Uterus (tissue), 3 donors: ENCODE measurements at regions not wholly inside any gene's neighbourhood (a gene's known extent, or its start where the extent isn't known, plus 50 kb on each side); places are given as distances from the start of the nearest gene placed in this dataset.

Experiments
- DNase-seq, 2 donors: peaks; one replicate each; pipeline ENCODE4 v3.0.0-alpha.2; 2019 to 2020
- H3K27ac ChIP-seq, 2 donors: fragments of 200-600 bp; sonication (generic); 1 replicate in 1 of 2; 2 replicates in 1 of 2; pipeline ENCODE4 v1.5.1; 2016 to 2018
- H3K27me3 ChIP-seq, 2 donors: fragments of 200-600 bp; sonication (generic); one replicate each; pipeline ENCODE4 v1.5.1; 2018 to 2019; ENCODE audit warnings: control low read depth in 1 of 2
- H3K36me3 ChIP-seq, 2 donors: fragments of 200-600 bp; sonication (generic); one replicate each; pipeline ENCODE4 v1.5.1; 2019; ENCODE audit warnings: control low read depth in 1 of 2
- H3K4me1 ChIP-seq, 2 donors: fragments of 200-600 bp; sonication (generic); one replicate each; pipeline ENCODE4 v1.5.1; 2018 to 2019; ENCODE audit warnings: control low read depth in 1 of 2
- H3K4me3 ChIP-seq, 2 donors: fragments of 200-600 bp; sonication (generic); 1 replicate in 1 of 2; 2 replicates in 1 of 2; pipeline ENCODE4 v1.5.1; 2018 to 2019; ENCODE audit warnings: mild to moderate bottlenecking in 1 of 2
- H3K9me3 ChIP-seq, 2 donors: fragments of 200-600 bp; sonication (generic); one replicate each; pipeline ENCODE4 v1.5.1; 2019; ENCODE audit warnings: control low read depth in 1 of 2
- POLR2A ChIP-seq, 2 donors: fragments of 450-650 bp; IDR thresholded peaks; one replicate each; pipeline ENCODE4 v1.6.1; 2016; ENCODE audit warnings: antibody characterized with exemption in 2 of 2, mild to moderate bottlenecking in 1 of 2, moderate library complexity in 1 of 2
- intact Hi-C: fragments of 100-400 bp; cut with DNase I; formaldehyde crosslinking; loops from one replicate; pipeline ENCODE4 v1.15.1; 2023; ENCODE audit warnings: low total_unique reads
- TF ChIP-seq, protein P1 (sequence below), 4 experiments: fragments of 200-600 bp in 2 of 4; fragments of 450-650 bp in 2 of 4; sonication (generic) in 2 of 4; IDR thresholded peaks; one replicate each; pipeline ENCODE4 v1.5.1; 2016 to 2019; ENCODE audit warnings: antibody characterized with exemption in 4 of 4, mild to moderate bottlenecking in 2 of 4, moderate library complexity in 1 of 4
- donor health status: DM: yes; HTN: yes; CAD: no.

DNA sequence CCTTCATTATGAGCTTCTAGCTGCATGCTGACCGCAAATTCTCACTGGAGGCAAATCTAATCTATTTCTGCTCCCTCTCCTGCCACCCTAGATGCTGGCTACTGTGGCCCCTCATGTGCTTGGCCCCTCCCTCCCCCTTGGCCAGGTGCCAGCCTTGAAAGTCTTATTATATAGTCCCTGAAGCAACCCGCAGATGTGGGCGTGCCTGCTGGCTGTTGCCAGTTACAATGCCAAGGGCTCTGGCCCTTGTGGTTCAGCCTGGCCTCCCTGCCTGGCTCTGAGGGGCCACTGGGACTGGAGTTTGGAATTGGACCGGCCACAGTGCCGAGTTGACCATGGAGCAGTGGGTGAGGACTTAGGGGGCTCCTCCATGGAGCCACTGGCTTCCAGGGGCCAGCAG, 78.9 kb upstream of the ACTRT2 start:
- H3K27me3 ChIP-seq: no peaks in the 10 kb centered on the region
- TF ChIP-seq POLR2A (IDR thresholded peaks at IDR 0.05): no peak
- TF ChIP-seq, protein P1, sequence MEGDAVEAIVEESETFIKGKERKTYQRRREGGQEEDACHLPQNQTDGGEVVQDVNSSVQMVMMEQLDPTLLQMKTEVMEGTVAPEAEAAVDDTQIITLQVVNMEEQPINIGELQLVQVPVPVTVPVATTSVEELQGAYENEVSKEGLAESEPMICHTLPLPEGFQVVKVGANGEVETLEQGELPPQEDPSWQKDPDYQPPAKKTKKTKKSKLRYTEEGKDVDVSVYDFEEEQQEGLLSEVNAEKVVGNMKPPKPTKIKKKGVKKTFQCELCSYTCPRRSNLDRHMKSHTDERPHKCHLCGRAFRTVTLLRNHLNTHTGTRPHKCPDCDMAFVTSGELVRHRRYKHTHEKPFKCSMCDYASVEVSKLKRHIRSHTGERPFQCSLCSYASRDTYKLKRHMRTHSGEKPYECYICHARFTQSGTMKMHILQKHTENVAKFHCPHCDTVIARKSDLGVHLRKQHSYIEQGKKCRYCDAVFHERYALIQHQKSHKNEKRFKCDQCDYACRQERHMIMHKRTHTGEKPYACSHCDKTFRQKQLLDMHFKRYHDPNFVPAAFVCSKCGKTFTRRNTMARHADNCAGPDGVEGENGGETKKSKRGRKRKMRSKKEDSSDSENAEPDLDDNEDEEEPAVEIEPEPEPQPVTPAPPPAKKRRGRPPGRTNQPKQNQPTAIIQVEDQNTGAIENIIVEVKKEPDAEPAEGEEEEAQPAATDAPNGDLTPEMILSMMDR (IDR thresholded peaks at IDR 0.05): no peak
- H3K36me3 ChIP-seq: no peaks in the 10 kb centered on the region
- no peak overlapping the region for H3K27ac ChIP-seq
- no peaks in the 10 kb centered on the region for H3K4me1 ChIP-seq
- DNase-seq: no peak
- H3K4me3 ChIP-seq: no peak overlapping the region
- intact Hi-C loops: no loop called here
- peaks cover 0 to 5% of the 10 kb centered on the region in 2 donors for H3K9me3 ChIP-seq

DNA sequence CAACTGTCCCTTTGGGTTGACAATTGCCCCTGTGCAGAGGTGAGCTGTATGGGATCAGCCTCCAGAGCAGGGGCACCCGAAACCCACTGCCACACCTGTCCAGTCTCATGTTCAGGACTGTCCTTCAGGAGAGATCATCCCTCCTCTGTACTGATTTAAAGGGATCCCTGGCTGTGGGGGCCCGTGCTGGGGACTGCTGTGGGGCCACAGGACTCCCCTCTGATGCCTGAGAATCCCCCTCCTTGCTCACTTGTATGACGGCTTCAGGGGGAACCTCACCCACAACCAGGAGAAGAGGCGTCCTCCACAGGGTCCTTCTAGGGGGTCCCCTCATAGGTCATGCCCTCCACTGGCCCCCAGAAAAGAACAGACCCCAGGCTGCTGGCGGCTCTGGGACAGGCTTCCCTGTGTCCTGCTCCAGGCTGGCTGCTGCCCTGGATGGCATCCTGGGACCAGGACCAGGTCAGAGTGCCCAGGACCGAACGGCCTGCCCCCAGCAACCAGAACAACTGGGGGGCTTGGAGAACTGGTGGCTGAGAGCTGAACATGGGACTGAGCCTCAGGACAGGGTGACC, 77.5 kb upstream of the ACTRT2 start:
- H3K4me3 ChIP-seq: no peak overlapping the region
- no peak for TF ChIP-seq POLR2A (IDR thresholded peaks at IDR 0.05)
- TF ChIP-seq, protein P1 (IDR thresholded peaks at IDR 0.05): no peak
- H3K36me3 ChIP-seq: no peaks in the 10 kb centered on the region
- no peak for DNase-seq
- peaks cover 0 to 5% of the 10 kb centered on the region in 2 donors for H3K9me3 ChIP-seq
- H3K27me3 ChIP-seq: no peaks in the 10 kb centered on the region
- intact Hi-C loops: no loop called here
- H3K4me1 ChIP-seq: no peaks in the 10 kb centered on the region
- no peak overlapping the region for H3K27ac ChIP-seq

DNA sequence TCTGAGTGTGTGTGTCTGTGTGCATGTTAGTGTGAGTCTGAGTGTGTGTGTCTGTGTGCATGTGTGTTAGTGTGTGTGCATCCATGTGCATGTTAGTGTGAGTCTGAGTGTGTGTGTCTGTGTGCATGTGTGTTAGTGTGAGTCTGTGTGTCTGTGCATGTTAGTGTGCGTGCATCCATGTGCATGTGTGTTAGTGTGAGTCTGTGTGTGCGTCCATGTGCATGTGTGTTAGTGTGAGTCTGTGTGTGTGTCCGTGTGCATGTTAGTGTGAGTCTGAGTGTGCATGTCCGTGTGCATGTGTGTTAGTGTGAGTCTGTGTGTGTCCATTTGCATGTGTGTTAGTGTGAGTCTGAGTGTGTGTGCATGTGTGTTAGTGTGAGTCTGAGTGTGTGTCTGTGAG, 76.6 kb upstream of the ACTRT2 start:
- H3K9me3 ChIP-seq: peaks cover 0 to 5% of the 10 kb centered on the region in 2 donors
- TF ChIP-seq, protein P1 (IDR thresholded peaks at IDR 0.05): no peak
- no peak for TF ChIP-seq POLR2A (IDR thresholded peaks at IDR 0.05)
- no peaks in the 10 kb centered on the region for H3K4me1 ChIP-seq
- no peak overlapping the region for H3K4me3 ChIP-seq
- intact Hi-C loops: no loop called here
- H3K27me3 ChIP-seq: no peaks in the 10 kb centered on the region
- DNase-seq: no peak
- no peaks in the 10 kb centered on the region for H3K36me3 ChIP-seq
- H3K27ac ChIP-seq: no peak overlapping the region

DNA sequence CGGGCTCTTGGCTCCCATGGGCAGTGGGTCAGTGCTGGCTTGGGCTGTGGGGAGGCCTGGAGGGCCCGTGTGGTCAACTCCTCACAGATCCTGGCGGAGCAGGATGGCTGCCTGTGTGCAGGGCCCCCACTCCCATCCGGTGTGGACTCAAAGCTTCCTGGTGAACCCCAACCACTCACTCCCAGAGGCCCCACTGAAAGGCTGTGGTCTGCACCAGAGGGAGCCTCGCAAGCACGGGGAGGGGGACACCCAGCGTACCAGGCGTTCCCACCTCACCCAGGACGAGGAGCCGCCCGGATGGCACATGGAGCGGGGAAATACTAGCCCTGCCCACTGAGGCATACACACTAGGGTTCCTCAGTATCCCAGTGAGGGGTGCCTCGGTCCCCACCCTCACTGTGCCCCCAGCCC, 75.4 kb upstream of the ACTRT2 start:
- H3K27ac ChIP-seq: no peak overlapping the region
- no peaks in the 10 kb centered on the region for H3K4me1 ChIP-seq
- H3K4me3 ChIP-seq: no peak overlapping the region
- intact Hi-C loops: no loop called here
- no peaks in the 10 kb centered on the region for H3K27me3 ChIP-seq
- DNase-seq: no peak
- TF ChIP-seq POLR2A (IDR thresholded peaks at IDR 0.05): no peak
- TF ChIP-seq, protein P1 (IDR thresholded peaks at IDR 0.05): no peak
- no peaks in the 10 kb centered on the region for H3K36me3 ChIP-seq
- peaks cover 0 to 4% of the 10 kb centered on the region in 2 donors for H3K9me3 ChIP-seq

DNA sequence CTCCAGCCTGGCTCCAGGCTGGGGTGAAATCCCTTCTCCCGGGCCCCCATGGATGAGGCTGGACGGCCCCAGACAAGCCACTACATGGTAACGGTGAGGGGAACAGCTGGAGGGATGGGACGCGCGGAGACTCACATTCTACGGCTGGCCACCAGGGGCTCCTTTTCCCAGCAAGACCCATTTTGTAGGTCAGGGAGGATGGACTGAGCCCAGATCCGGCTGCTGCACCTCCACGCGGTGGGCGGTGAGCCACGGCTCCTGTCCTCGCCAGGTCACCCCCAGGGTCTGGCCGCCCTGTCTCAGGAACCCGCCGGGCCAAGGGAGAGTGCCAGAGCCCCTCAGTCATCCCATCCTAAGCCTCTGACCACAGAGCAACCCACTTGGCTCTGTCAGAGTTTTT, 75.0 kb upstream of the ACTRT2 start:
- intact Hi-C loops: no loop called here
- no peak for DNase-seq
- H3K27me3 ChIP-seq: no peaks in the 10 kb centered on the region

More for the DNA sequence above, 75.0 kb upstream of the ACTRT2 start:
- no peak overlapping the region for H3K27ac ChIP-seq
- H3K9me3 ChIP-seq: no peaks in the 10 kb centered on the region
- no peaks in the 10 kb centered on the region for H3K4me1 ChIP-seq
- H3K4me3 ChIP-seq: no peak overlapping the region
- TF ChIP-seq POLR2A (IDR thresholded peaks at IDR 0.05): no peak
- TF ChIP-seq, protein P1 (IDR thresholded peaks at IDR 0.05): no peak
- no peaks in the 10 kb centered on the region for H3K36me3 ChIP-seq
